Stimulated activated CD4-positive, alpha-beta T cell treated with anti-CD3 and anti-CD28 coated beads, TNF-alpha, amount 100 ng/mL, for 24 hours (primary cell): ENCODE measurements at regions not wholly inside any gene's neighbourhood (a gene's known extent, or its start where the extent isn't known, plus 50 kb on each side); places are given as distances from the start of the nearest gene placed in this dataset.
"Not testable (repeated sequence)": the region's sequence is repeated elsewhere in the genome, so short reads cannot be mapped to it uniquely, and the experiment has no call there.

Experiments
- DNase-seq, 3 experiments: peaks; one replicate each; pipeline ENCODE4 v3.0.0-alpha.2; 2020; ENCODE audit warnings: low read depth in 3 of 3

GRCh38 chr2:156778916-156779315 lies 342.7 kb downstream of the GPD2 start:
- no peak for DNase-seq

- no peak for DNase-seq
These were observed 343.4 kb downstream of the GPD2 start for GRCh38 chr2:156779416-156780120.

GRCh38 chr2:156781677-156782076 lies 345.5 kb downstream of the GPD2 start:
- DNase-seq = not testable (repeated sequence)

- no peak for DNase-seq
These were observed 348.0 kb downstream of the GPD2 start for GRCh38 chr2:156784020-156784701.

- DNase-seq = no peak
These were observed 351.3 kb downstream of the GPD2 start for GRCh38 chr2:156787517-156787916.

- DNase-seq = no peak
These were observed 354.3 kb downstream of the GPD2 start for GRCh38 chr2:156790343-156791037.

GRCh38 chr2:156792242-156792840 lies 356.2 kb downstream of the GPD2 start:
- DNase-seq = no peak

GRCh38 chr2:156797832-156798231 lies 361.7 kb downstream of the GPD2 start:
- DNase-seq = no peak

- no peak for DNase-seq
These were observed 364.0 kb downstream of the GPD2 start for GRCh38 chr2:156800065-156800653.

- no peak for DNase-seq
These were observed 364.7 kb downstream of the GPD2 start for GRCh38 chr2:156800781-156801361.

- DNase-seq = no peak
These were observed 367.1 kb downstream of the GPD2 start for GRCh38 chr2:156803243-156803642.

- no peak for DNase-seq
These were observed 367.8 kb downstream of the GPD2 start for GRCh38 chr2:156803967-156804366.

- DNase-seq = no peak
These were observed 373.9 kb downstream of the GPD2 start for GRCh38 chr2:156810094-156810493.

GRCh38 chr2:156812496-156812895 lies 376.3 kb downstream of the GPD2 start:
- no peak for DNase-seq

- DNase-seq = no peak
These were observed 381.3 kb downstream of the GPD2 start for GRCh38 chr2:156817430-156817829.

- DNase-seq = no peak
These were observed 382.0 kb downstream of the GPD2 start for GRCh38 chr2:156818221-156818620.

- DNase-seq = no peak
These were observed 382.8 kb downstream of the GPD2 start for GRCh38 chr2:156818944-156819343.

- DNase-seq = no peak
These were observed 390.3 kb downstream of the GPD2 start for GRCh38 chr2:156826341-156826933.

- DNase-seq = no peak
These were observed 398.3 kb downstream of the GPD2 start for GRCh38 chr2:156834431-156834830.

- no peak for DNase-seq
These were observed 401.6 kb downstream of the GPD2 start for GRCh38 chr2:156837635-156838370.

- no peak for DNase-seq
These were observed 405.1 kb downstream of the GPD2 start for GRCh38 chr2:156841321-156841720.
